ENCODE measurements at regions not wholly inside any gene's neighbourhood (a gene's known extent, or its start where the extent isn't known, plus 50 kb on each side); places are given as distances from the start of the nearest gene placed in this dataset.
"Not testable (repeated sequence)": the region's sequence is repeated elsewhere in the genome, so short reads cannot be mapped to it uniquely, and the experiment has no call there.

- Mint-ChIP-seq H3K27me3 (ENCODE audit: insufficient read depth, unreplicated experiment) (no peaks in the 10 kb centered on the region), H3K27ac (ENCODE audit: unreplicated experiment) (no peak overlapping the region), H3K4me1 (ENCODE audit: low read depth, unreplicated experiment) (no peaks in the 10 kb centered on the region), H3K36me3 (ENCODE audit: insufficient read depth, unreplicated experiment) (no peaks in the 10 kb centered on the region), H3K9me3 (ENCODE audit: unreplicated experiment) (no peaks in the 10 kb centered on the region), H3K4me3 (ENCODE audit: unreplicated experiment) (no peak overlapping the region)
- BruUV-seq (replicated peaks) = no TSS peak
- ChIA-PET CTCF (no interaction called here), POLR2A (no interaction called here)
- Histone ChIP-seq H3K4me3 (ENCODE audit: low read depth, low read length) (no peak overlapping the region), H3K27me3 (replicated peaks; ENCODE audit: control insufficient read depth, insufficient read depth, low read length) (no peaks in the 10 kb centered on the region), H3K4me1 (no peaks in the 10 kb centered on the region), H3K9me3 (no peaks in the 10 kb centered on the region), H3K36me3 (ENCODE audit: control insufficient read depth, insufficient read depth, low read length) (no peaks in the 10 kb centered on the region)
- intact Hi-C loops (cut with micrococcal nuclease; ENCODE audit: unreplicated experiment) = no loop called here
- DNase-seq = no peak
- TF ChIP-seq, protein P1, sequence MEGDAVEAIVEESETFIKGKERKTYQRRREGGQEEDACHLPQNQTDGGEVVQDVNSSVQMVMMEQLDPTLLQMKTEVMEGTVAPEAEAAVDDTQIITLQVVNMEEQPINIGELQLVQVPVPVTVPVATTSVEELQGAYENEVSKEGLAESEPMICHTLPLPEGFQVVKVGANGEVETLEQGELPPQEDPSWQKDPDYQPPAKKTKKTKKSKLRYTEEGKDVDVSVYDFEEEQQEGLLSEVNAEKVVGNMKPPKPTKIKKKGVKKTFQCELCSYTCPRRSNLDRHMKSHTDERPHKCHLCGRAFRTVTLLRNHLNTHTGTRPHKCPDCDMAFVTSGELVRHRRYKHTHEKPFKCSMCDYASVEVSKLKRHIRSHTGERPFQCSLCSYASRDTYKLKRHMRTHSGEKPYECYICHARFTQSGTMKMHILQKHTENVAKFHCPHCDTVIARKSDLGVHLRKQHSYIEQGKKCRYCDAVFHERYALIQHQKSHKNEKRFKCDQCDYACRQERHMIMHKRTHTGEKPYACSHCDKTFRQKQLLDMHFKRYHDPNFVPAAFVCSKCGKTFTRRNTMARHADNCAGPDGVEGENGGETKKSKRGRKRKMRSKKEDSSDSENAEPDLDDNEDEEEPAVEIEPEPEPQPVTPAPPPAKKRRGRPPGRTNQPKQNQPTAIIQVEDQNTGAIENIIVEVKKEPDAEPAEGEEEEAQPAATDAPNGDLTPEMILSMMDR (IDR thresholded peaks at IDR 0.05; ENCODE audit: insufficient read depth in 1 of 2, low read depth in 1 of 2, low read length in 1 of 2, severe bottlenecking in 1 of 2, unreplicated experiment in 1 of 2) = no peak
Measured at GRCh38 chr9:31588006-31588405, 796.4 kb upstream of the ACO1 start.

GRCh38 chr9:31588756-31589155 is 795.7 kb upstream of the ACO1 start:
- H3K27me3 ChIP-seq (replicated peaks; ENCODE audit: control insufficient read depth, insufficient read depth, low read length) = no peaks in the 10 kb centered on the region
- POLR2A ChIA-PET = no interaction called here
- intact Hi-C loops (cut with micrococcal nuclease; ENCODE audit: unreplicated experiment) = no loop called here
- CTCF ChIA-PET = no interaction called here
- DNase-seq = no peak
- no peak overlapping the region for H3K27ac Mint-ChIP-seq (ENCODE audit: unreplicated experiment)
- H3K36me3 ChIP-seq (ENCODE audit: control insufficient read depth, insufficient read depth, low read length) = no peaks in the 10 kb centered on the region
- no peaks in the 10 kb centered on the region for H3K36me3 Mint-ChIP-seq (ENCODE audit: insufficient read depth, unreplicated experiment)
- TF ChIP-seq, protein P1 (IDR thresholded peaks at IDR 0.05; ENCODE audit: insufficient read depth in 1 of 2, low read depth in 1 of 2, low read length in 1 of 2, severe bottlenecking in 1 of 2, unreplicated experiment in 1 of 2) = no peak
- H3K4me3 Mint-ChIP-seq (ENCODE audit: unreplicated experiment) = no peak overlapping the region
- H3K9me3 ChIP-seq = no peaks in the 10 kb centered on the region
- H3K4me1 Mint-ChIP-seq (ENCODE audit: low read depth, unreplicated experiment) = no peaks in the 10 kb centered on the region
- no TSS peak for BruUV-seq (replicated peaks)
- H3K27me3 Mint-ChIP-seq (ENCODE audit: insufficient read depth, unreplicated experiment) = no peaks in the 10 kb centered on the region
- no peaks in the 10 kb centered on the region for H3K9me3 Mint-ChIP-seq (ENCODE audit: unreplicated experiment)
- no peak overlapping the region for H3K4me3 ChIP-seq (ENCODE audit: low read depth, low read length)
- H3K4me1 ChIP-seq = no peaks in the 10 kb centered on the region

- H3K9me3 Mint-ChIP-seq (ENCODE audit: unreplicated experiment) = no peaks in the 10 kb centered on the region
- H3K4me1 Mint-ChIP-seq (ENCODE audit: low read depth, unreplicated experiment) = no peaks in the 10 kb centered on the region
- CTCF ChIA-PET = no interaction called here
- H3K27me3 ChIP-seq (replicated peaks; ENCODE audit: control insufficient read depth, insufficient read depth, low read length) = no peaks in the 10 kb centered on the region
- no TSS peak for BruUV-seq (replicated peaks)
- no peak overlapping the region for H3K27ac Mint-ChIP-seq (ENCODE audit: unreplicated experiment)
- POLR2A ChIA-PET = no interaction called here
- H3K36me3 ChIP-seq (ENCODE audit: control insufficient read depth, insufficient read depth, low read length) = no peaks in the 10 kb centered on the region
- no peaks in the 10 kb centered on the region for H3K9me3 ChIP-seq
- TF ChIP-seq, protein P1 (IDR thresholded peaks at IDR 0.05; ENCODE audit: insufficient read depth in 1 of 2, low read depth in 1 of 2, low read length in 1 of 2, severe bottlenecking in 1 of 2, unreplicated experiment in 1 of 2) = no peak
- H3K4me3 ChIP-seq (ENCODE audit: low read depth, low read length) = no peak overlapping the region
- no peak for DNase-seq
- no peaks in the 10 kb centered on the region for H3K36me3 Mint-ChIP-seq (ENCODE audit: insufficient read depth, unreplicated experiment)
- H3K4me3 Mint-ChIP-seq (ENCODE audit: unreplicated experiment) = no peak overlapping the region
- no peaks in the 10 kb centered on the region for H3K4me1 ChIP-seq
- no peaks in the 10 kb centered on the region for H3K27me3 Mint-ChIP-seq (ENCODE audit: insufficient read depth, unreplicated experiment)
- intact Hi-C loops (cut with micrococcal nuclease; ENCODE audit: unreplicated experiment) = no loop called here
Measured at GRCh38 chr9:31590091-31590490, 794.4 kb upstream of the ACO1 start.

- intact Hi-C loops (cut with micrococcal nuclease; ENCODE audit: unreplicated experiment); H3K27ac Mint-ChIP-seq (ENCODE audit: unreplicated experiment); H3K9me3 Mint-ChIP-seq (ENCODE audit: unreplicated experiment); H3K36me3 ChIP-seq (ENCODE audit: control insufficient read depth, insufficient read depth, low read length); H3K27me3 ChIP-seq (replicated peaks; ENCODE audit: control insufficient read depth, insufficient read depth, low read length); CTCF ChIA-PET; POLR2A ChIA-PET; H3K4me3 Mint-ChIP-seq (ENCODE audit: unreplicated experiment); H3K4me3 ChIP-seq (ENCODE audit: low read depth, low read length); DNase-seq; H3K4me1 Mint-ChIP-seq (ENCODE audit: low read depth, unreplicated experiment); BruUV-seq (replicated peaks); H3K27me3 Mint-ChIP-seq (ENCODE audit: insufficient read depth, unreplicated experiment); H3K9me3 ChIP-seq; H3K4me1 ChIP-seq; H3K36me3 Mint-ChIP-seq (ENCODE audit: insufficient read depth, unreplicated experiment): not testable (repeated sequence)
Measured at GRCh38 chr9:31597086-31597485, 787.4 kb upstream of the ACO1 start.
